A673 (cell line): ENCODE measurements at regions not wholly inside any gene's neighbourhood (a gene's known extent, or its start where the extent isn't known, plus 50 kb on each side); places are given as distances from the start of the nearest gene placed in this dataset.

Experiments
- BruUV-seq: library from RNA; stranded (reverse); fragments of 400-500 nt; replicated peaks from 2 replicates; lab custom pipeline; 2021; lab: Mats Ljungman, UMichigan
- CTCF ChIA-PET: fragments of 300-600 bp; sonication (Branson Sonifier 250); formaldehyde crosslinking; loops from one replicate; lab custom pipeline; 2022; ENCODE audit warnings: antibody characterized with exemption; lab: Charles Lee
- POLR2A ChIA-PET: fragments of 300-600 bp; sonication (Branson Sonifier 250); formaldehyde crosslinking; loops from one replicate; lab custom pipeline; 2022; ENCODE audit warnings: antibody characterized with exemption; ENCODE audit not compliant: low non-redundant PET; lab: Charles Lee
- DNase-seq: peaks from one replicate; pipeline ENCODE4 v3.0.0-alpha.2; 2015; ENCODE audit warnings: low spot score
- H3K27ac ChIP-seq: fragments of 200-600 bp; sonication (generic); 2 replicates; pipeline ENCODE4 v1.5.1; 2016; ENCODE audit warnings: mixed run types, low read depth, mild to moderate bottlenecking, mixed read lengths, antibody characterized with exemption, low read length; ENCODE audit not compliant: poor library complexity, severe bottlenecking
- H3K27me3 ChIP-seq: fragments of 200-600 bp; sonication (generic); replicated peaks from 2 replicates; pipeline ENCODE4 v1.6.1; 2017; ENCODE audit warnings: mixed run types, low read depth, mild to moderate bottlenecking, mixed read lengths, antibody characterized with exemption, low read length; ENCODE audit not compliant: insufficient read depth, poor library complexity
- H3K36me3 ChIP-seq: fragments of 200-600 bp; sonication (generic); 2 replicates; pipeline ENCODE4 v1.6.1; 2016; ENCODE audit warnings: mixed run types, mild to moderate bottlenecking, mixed read lengths, antibody characterized with exemption, low read length; ENCODE audit not compliant: insufficient read depth, poor library complexity, severe bottlenecking
- H3K4me1 ChIP-seq: fragments of 200-600 bp; sonication (generic); 2 replicates; pipeline ENCODE4 v1.6.1; 2017; ENCODE audit warnings: mixed run types, mild to moderate bottlenecking, mixed read lengths, antibody characterized with exemption, low read length; ENCODE audit not compliant: insufficient read depth, poor library complexity, severe bottlenecking
- H3K4me3 ChIP-seq: fragments of 200-600 bp; sonication (generic); 2 replicates; pipeline ENCODE4 v1.5.1; 2016; ENCODE audit warnings: low read depth, mixed run types, mild to moderate bottlenecking, mixed read lengths, low read length; ENCODE audit not compliant: poor library complexity, severe bottlenecking
- H3K9me3 ChIP-seq: fragments of 200-600 bp; sonication (generic); 2 replicates; pipeline ENCODE4 v1.6.1; 2016; ENCODE audit warnings: mixed run types, low read depth, mild to moderate bottlenecking, mixed read lengths, antibody characterized with exemption, low read length; ENCODE audit not compliant: poor library complexity, severe bottlenecking
- CTCF ChIP-seq: fragments of 300-800, 200-600 bp; sonication (generic); conservative IDR thresholded peaks from 2 replicates; pipeline ENCODE4 v1.5.1; 2017; ENCODE audit warnings: low read depth, mild to moderate bottlenecking, antibody characterized with exemption, low read length, moderate library complexity, mixed read lengths
- EZH2 ChIP-seq: fragments of 200-600 bp; sonication (generic); IDR thresholded peaks from 2 replicates; pipeline ENCODE4 v1.6.1; 2017; ENCODE audit warnings: borderline replicate concordance, low read depth, mild to moderate bottlenecking, mixed read lengths, antibody characterized with exemption, low read length; ENCODE audit not compliant: poor library complexity, severe bottlenecking
- intact Hi-C: fragments of 100-400 bp; cut with micrococcal nuclease; formaldehyde crosslinking; loops from one replicate; pipeline ENCODE4 v1.10.0; 2022; ENCODE audit not compliant: unreplicated experiment

GRCh38 chr13:82011355-82011754, 1670.4 kb upstream of the SPRY2 start:
- Histone ChIP-seq H3K9me3 (no peaks in the 10 kb centered on the region), H3K4me1 (no peaks in the 10 kb centered on the region), H3K27me3 (no peaks in the 10 kb centered on the region), H3K36me3 (no peaks in the 10 kb centered on the region), H3K4me3 (no peak overlapping the region), H3K27ac (no peak overlapping the region)
- ChIA-PET CTCF (no interaction called here), POLR2A (no interaction called here)
- intact Hi-C loops, result no loop called here
- TF ChIP-seq EZH2 (no peak), CTCF (no peak)
- BruUV-seq, result no TSS peak
- DNase-seq, result no peak

GRCh38 chr13:82010780-82011179, 1669.9 kb upstream of the SPRY2 start:
- H3K27ac ChIP-seq, result no peak overlapping the region
- no peak for DNase-seq
- CTCF ChIA-PET, result no interaction called here
- H3K4me1 ChIP-seq, result no peaks in the 10 kb centered on the region
- H3K9me3 ChIP-seq, result no peaks in the 10 kb centered on the region
- no peaks in the 10 kb centered on the region for H3K36me3 ChIP-seq
- POLR2A ChIA-PET, result no interaction called here
- H3K27me3 ChIP-seq, result no peaks in the 10 kb centered on the region
- no peak overlapping the region for H3K4me3 ChIP-seq
- TF ChIP-seq EZH2 (no peak), CTCF (no peak)
- no TSS peak for BruUV-seq
- intact Hi-C loops, result no loop called here

- CTCF ChIA-PET, result no interaction called here
- intact Hi-C loops, result no loop called here
- Histone ChIP-seq H3K4me3 (no peak overlapping the region), H3K36me3 (no peaks in the 10 kb centered on the region), H3K27ac (no peak overlapping the region), H3K27me3 (no peaks in the 10 kb centered on the region), H3K9me3 (no peaks in the 10 kb centered on the region), H3K4me1 (no peaks in the 10 kb centered on the region)
- no peak for DNase-seq
- TF ChIP-seq EZH2 (no peak), CTCF (no peak)
- no TSS peak for BruUV-seq
- POLR2A ChIA-PET, result no interaction called here
These were observed 1661.8 kb upstream of the SPRY2 start for GRCh38 chr13:82002710-82003109.
